Pancreas (tissue), 10 donors: ENCODE measurements at regions not wholly inside any gene's neighbourhood (a gene's known extent, or its start where the extent isn't known, plus 50 kb on each side); places are given as distances from the start of the nearest gene placed in this dataset.

Experiments
- ATAC-seq, 4 donors: fragments of 200-7000 bp; cut with Tn5 transposase; one replicate each; pipeline versions ENCODE4 v1.8.0 to v1.9.1; 2020; ENCODE audit warnings: mild to moderate bottlenecking in 4 of 4, moderate library complexity in 4 of 4
- DNase-seq, 6 donors: peaks; one replicate each; pipeline ENCODE4 v3.0.0-alpha.2; 2020
- FAIRE-seq: peaks from 2 replicates; lab custom pipeline; 2012; peaks lifted over from hg19 to GRCh38; lab: Jason Lieb, UNC
- H3K27ac ChIP-seq, 4 donors: fragments of 200-600 bp; sonication (generic); 1 replicate in 3 of 4; 2 replicates in 1 of 4; pipeline versions ENCODE4 v1.5.0 to v1.8.0; 2020
- H3K27me3 ChIP-seq, 4 donors: fragments of 200-600 bp; one replicate each; pipeline ENCODE4 v1.8.0; 2021
- H3K36me3 ChIP-seq, 3 donors: fragments of 200-600 bp; sonication (generic) in 1 of 3; one replicate each; pipeline versions ENCODE4 v1.5.0 to v1.8.0; 2020 to 2021
- H3K4me1 ChIP-seq, 3 donors: fragments of 200-600 bp; one replicate each; pipeline ENCODE4 v1.8.0; 2021
- H3K4me3 ChIP-seq, 4 donors: fragments of 200-600 bp; sonication (generic) in 2 of 4; one replicate each; pipeline versions ENCODE4 v1.5.0 to v1.8.0; 2020 to 2021
- H3K9me3 ChIP-seq, 4 donors: fragments of 200-600 bp; one replicate each; pipeline ENCODE4 v1.8.0; 2021
- CTCF ChIP-seq, 4 donors: fragments of 200-600 bp; sonication (generic) in 3 of 4; IDR thresholded peaks; one replicate each; pipeline versions ENCODE4 v1.5.0 to v1.8.0; 2021; ENCODE audit warnings: antibody characterized with exemption in 4 of 4
- WGBS, 2 donors: extraction: QIAGEN DNeasy Blood & Tissue Kit; methylation state at CpG; one replicate each; pipeline ENCODE4 v1.1.7; 2013; 5-methylcytosine and 5-hydroxymethylcytosine counted together
- intact Hi-C, 3 donors: fragments of 100-400 bp; cut with DNase I; formaldehyde crosslinking; loops; one replicate each; pipeline versions ENCODE4 v1.11.1 to v1.14.2; 2022
- donor health status: healthy with polysubstance abuse.
- donor health status: DM: no; HTN: no; CAD: no; lungs with moderate emphysema.
- donor health status: DM: no; HTN: no; CAD: no.
- donor health status: control.
- donor health status: control.
- donor health status: Bipolar disorder and iron deficiency.
- donor health status: DM: yes; HTN: yes; CAD: no.
- donor health status: DM: no; HTN: no; CAD: no.
- donor health status: DM: no; HTN: no; CAD: no.
- donor health status: DM: yes; HTN: yes; CAD: no.

- no peak for TF ChIP-seq CTCF (IDR thresholded peaks at IDR 0.05)
- Histone ChIP-seq H3K27ac (no peak overlapping the region), H3K27me3 (no peaks in the 10 kb centered on the region), H3K9me3 (no peaks in the 10 kb centered on the region), H3K4me3 (no peak overlapping the region), H3K4me1 (no peaks in the 10 kb centered on the region), H3K36me3 (no peaks in the 10 kb centered on the region)
- no peak for FAIRE-seq
- intact Hi-C loops: no loop called here
- no peak for DNase-seq
- ATAC-seq: no peak
- 21 to 59% methylated on average over 2 of the region's 2 CpGs for WGBS, 2 donors
Measured at GRCh38 chr10:65430979-65431378, 1494.9 kb upstream of the LRRTM3 start.

GRCh38 chr10:65470986-65471385 lies 1454.8 kb upstream of the LRRTM3 start:
- H3K4me3 ChIP-seq: no peak overlapping the region
- ATAC-seq: no peak
- DNase-seq: no peak
- no peaks in the 10 kb centered on the region for H3K4me1 ChIP-seq
- H3K9me3 ChIP-seq: no peaks in the 10 kb centered on the region
- no peak for TF ChIP-seq CTCF (IDR thresholded peaks at IDR 0.05)
- intact Hi-C loops: no loop called here
- H3K27me3 ChIP-seq: no peaks in the 10 kb centered on the region
- H3K36me3 ChIP-seq: no peaks in the 10 kb centered on the region
- no peak for FAIRE-seq
- H3K27ac ChIP-seq: no peak overlapping the region

- TF ChIP-seq CTCF (IDR thresholded peaks at IDR 0.05): no peak
- DNase-seq (no peak), ATAC-seq (no peak), FAIRE-seq (no peak)
- Histone ChIP-seq H3K27me3 (no peaks in the 10 kb centered on the region), H3K4me1 (no peaks in the 10 kb centered on the region), H3K4me3 (no peak overlapping the region), H3K36me3 (no peaks in the 10 kb centered on the region), H3K9me3 (no peaks in the 10 kb centered on the region), H3K27ac (no peak overlapping the region)
- 84 to 94% methylated on average over 2 of the region's 2 CpGs for WGBS, 2 donors
- intact Hi-C loops: no loop called here
Measured at GRCh38 chr10:65482848-65483247, 1443.0 kb upstream of the LRRTM3 start.

- TF ChIP-seq CTCF (IDR thresholded peaks at IDR 0.05): no peak
- Histone ChIP-seq H3K4me3 (no peak overlapping the region), H3K27me3 (no peaks in the 10 kb centered on the region), H3K4me1 (no peaks in the 10 kb centered on the region), H3K36me3 (no peaks in the 10 kb centered on the region), H3K9me3 (no peaks in the 10 kb centered on the region), H3K27ac (no peak overlapping the region)
- FAIRE-seq (no peak), DNase-seq (no peak), ATAC-seq (no peak)
- intact Hi-C loops: no loop called here
Measured at GRCh38 chr10:65491799-65492198, 1434.0 kb upstream of the LRRTM3 start.

- Histone ChIP-seq H3K9me3 (no peaks in the 10 kb centered on the region), H3K27ac (no peak overlapping the region), H3K4me3 (no peak overlapping the region), H3K27me3 (no peaks in the 10 kb centered on the region), H3K36me3 (no peaks in the 10 kb centered on the region), H3K4me1 (no peaks in the 10 kb centered on the region)
- FAIRE-seq (no peak), DNase-seq (no peak), ATAC-seq (no peak)
- 65 to 73% methylated on average over 5 of the region's 5 CpGs for WGBS, 2 donors
- intact Hi-C loops: no loop called here
- no peak for TF ChIP-seq CTCF (IDR thresholded peaks at IDR 0.05)
Measured at GRCh38 chr10:65496541-65496940, 1429.3 kb upstream of the LRRTM3 start.
